GM19035 (cell line): ENCODE measurements at regions not wholly inside any gene's neighbourhood (a gene's known extent, or its start where the extent isn't known, plus 50 kb on each side); places are given as distances from the start of the nearest gene placed in this dataset.
"Not testable (repeated sequence)": the region's sequence is repeated elsewhere in the genome, so short reads cannot be mapped to it uniquely, and the experiment has no call there.

Experiments used
- ATAC-seq: cut with Tn5 transposase; IDR thresholded peaks from one replicate; pipeline ENCODE4 v1.9.1; 2021; ENCODE audit not compliant: unreplicated experiment

DNA sequence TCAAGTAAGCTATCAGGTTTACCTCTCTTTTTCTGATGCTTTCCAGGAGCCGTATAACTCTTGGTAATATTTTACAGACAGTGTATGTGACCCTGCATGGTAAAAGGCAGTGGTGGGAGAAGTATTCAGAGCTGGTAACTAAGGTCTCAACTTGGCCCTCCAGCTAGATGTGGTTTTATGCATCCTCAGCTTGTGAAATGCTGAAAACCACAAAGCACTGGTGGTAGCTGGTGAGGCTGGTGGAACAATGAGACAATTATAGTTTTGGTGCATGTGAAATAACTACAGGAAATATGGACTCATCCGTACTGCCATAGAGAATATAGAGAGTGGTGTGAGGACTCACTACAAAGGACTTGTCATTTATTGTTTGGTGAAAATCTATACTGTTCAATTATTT lies 383.0 kb upstream of the PCDH15 start:
- ATAC-seq = no peak

GRCh38 chr10:55180357-55180756 lies 379.3 kb upstream of the PCDH15 start:
- ATAC-seq = no peak

DNA sequence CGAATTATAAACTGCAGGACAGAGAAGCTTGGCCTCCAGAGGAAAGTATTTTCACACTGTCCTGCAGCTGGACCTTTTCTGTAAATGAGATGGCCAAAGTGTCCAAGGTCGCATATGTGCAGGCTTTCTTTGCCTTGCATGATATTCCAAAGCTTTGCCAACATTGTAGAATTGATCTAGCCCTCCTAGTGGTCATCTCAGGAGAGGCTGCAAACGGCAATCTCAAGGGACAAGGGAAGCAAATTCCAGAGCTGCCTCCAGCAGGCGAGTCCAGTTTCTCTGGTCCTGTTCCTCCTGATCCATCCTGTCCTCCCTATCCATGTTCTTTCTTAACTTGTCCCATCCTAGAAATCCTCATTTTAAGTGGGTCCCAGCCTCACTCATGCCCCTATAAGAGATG lies 373.4 kb upstream of the PCDH15 start:
- no peak for ATAC-seq

DNA sequence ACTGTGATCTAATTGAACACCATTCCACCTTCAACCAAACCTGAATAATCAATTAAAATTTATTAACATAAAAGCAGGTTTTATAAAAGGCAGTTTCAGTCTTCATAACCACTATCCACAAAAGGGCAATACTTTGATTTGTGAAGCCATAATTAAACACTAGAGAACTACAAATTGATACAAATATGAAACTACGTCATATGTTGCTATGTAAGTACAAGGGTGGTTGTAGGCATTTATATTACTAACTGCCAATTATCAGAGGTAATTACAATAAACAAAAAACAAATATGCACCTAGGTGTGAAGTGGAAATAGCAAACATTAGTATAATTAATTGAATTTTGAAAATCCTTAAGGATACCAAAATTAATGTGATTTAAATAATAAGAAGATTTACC lies 368.5 kb upstream of the PCDH15 start:
- no peak for ATAC-seq

DNA sequence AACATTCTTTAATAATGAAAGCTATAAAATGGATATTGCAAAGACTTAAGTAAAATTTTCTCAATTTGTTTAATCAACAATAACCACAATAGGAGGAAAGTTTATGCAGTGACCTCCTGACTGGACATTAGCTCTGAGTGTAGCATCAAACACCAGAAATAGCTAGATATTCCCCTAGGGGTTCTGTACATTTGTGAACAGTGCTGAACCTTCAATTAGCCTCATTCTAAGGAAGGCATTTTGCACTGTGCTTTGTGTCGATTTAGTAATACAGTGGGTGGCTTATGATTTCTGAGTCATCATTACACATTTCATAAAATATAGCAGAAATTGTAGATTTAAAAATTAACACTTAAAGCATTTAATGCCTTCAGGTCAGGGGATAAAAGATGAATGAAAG lies 367.3 kb upstream of the PCDH15 start:
- ATAC-seq = no peak

DNA sequence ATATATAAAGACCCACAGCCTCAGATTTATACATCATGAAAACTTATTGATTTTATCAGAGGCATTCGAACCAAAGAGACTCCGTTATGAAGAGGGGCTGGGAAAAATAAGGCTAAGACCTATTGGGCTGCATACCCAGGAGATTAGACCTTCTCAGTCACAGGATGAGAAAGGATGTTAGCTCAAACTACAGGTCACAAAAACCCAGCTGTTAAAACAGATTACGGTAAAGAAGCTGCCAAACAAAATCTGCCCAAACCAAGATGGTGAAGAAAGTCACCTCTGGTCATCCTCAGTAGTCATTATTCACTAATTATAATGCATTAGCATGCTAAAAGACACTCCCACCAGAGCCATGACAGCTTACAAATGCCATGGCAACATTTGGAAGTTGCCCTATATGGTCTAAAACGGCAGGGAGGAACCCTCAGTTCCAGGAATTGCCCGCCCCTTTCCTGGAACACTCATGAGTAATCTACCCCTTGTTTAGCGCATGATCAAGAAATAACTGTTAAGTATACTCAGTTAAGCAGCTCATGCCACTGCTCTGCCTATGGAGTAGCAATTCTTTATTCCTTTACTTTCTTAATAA lies 362.5 kb upstream of the PCDH15 start:
- no peak for ATAC-seq

GRCh38 chr10:55162321-55162720 lies 361.3 kb upstream of the PCDH15 start:
- not testable (repeated sequence) for ATAC-seq

DNA sequence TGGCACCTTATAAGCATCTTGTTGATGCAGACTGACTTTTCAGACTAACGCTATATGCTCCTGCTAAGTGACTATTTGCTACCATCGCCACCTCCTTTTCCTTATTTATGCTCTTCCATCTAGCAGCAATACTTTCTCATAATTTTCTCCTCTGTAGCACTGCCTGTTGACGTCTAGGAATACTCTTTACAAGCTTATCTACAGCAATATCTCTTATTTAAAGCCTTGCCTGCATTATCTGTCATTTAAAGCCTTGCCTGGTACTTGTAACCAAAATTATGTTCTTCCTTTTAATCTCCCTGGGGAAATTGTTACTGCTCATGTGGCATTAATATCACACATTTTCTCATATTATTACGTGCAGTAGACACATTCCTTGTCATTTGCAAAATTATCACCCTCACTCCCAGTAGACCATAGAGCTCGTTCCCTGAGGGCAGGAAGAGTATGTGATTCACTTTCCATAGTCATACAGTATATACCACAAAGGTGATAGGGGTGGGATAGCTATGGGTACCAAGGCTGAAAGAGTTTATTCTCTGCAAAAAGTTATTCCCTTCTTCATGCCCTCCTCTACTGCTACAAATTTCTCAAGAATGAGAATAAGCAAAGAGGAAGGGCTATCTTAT lies 359.7 kb upstream of the PCDH15 start:
- ATAC-seq = no peak

- no peak for ATAC-seq
Observed at GRCh38 chr10:55158633-55159032, 357.6 kb upstream of the PCDH15 start.

GRCh38 chr10:55146032-55146431 lies 345.0 kb upstream of the PCDH15 start:
- no peak for ATAC-seq

- no peak for ATAC-seq
Observed at GRCh38 chr10:55144001-55144400, 343.0 kb upstream of the PCDH15 start.

- ATAC-seq = no peak
Observed at GRCh38 chr10:55141892-55142291, 340.9 kb upstream of the PCDH15 start.

GRCh38 chr10:55137063-55137462 lies 336.0 kb upstream of the PCDH15 start:
- no peak for ATAC-seq

- ATAC-seq = no peak
Observed at GRCh38 chr10:55104738-55105137, 303.7 kb upstream of the PCDH15 start.

DNA sequence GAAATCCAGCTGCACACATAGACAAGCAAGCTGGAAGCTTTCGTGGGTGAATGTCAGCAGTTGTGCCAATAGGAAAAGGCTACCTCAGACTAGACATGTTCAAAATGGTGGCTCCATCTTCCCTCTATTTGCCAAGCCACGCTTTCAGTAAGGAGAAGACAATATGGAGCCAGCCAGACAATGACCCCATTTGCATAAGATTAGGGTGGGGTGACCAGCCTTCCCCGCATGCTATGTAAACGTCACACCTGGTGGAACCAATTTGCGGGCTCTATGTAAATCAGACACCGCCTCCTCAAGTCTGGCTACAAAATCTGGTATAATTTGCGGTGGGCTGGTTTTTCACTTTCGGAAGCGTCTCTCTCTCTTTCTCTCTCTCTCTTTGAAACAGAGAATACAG lies 297.4 kb upstream of the PCDH15 start:
- no peak for ATAC-seq

DNA sequence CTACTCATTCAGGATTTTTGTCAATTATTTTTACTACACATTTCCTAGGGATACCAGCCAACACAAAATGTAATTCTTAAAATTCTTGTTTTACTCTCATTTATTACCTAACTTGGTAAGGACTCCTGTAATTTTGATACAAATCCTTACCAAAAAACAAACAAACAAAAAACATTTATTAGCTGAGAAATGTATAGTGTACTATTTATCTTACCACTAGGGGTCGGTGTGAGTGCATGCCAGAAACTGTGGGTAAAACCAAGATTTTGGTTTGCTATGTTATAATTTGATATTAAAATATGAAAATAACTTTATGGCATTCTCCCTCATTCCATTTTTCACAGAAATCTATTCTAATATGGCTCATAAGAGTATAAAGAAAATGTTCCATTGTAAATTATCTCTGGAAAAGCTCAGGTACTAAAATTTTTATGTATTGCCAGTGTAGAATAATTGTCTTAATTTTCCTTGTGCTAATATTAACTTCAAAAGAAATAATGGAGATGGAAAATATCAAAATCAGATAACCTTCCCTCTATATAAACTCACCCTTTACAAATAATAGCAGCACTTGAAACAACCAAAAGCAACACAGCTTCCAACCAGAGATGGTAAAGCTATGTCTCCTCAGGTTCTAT lies 290.8 kb upstream of the PCDH15 start:
- peak; percentile 58 for ATAC-seq

GRCh38 chr10:55078121-55078520 lies 277.1 kb upstream of the PCDH15 start:
- ATAC-seq = no peak

- no peak for ATAC-seq
Observed at GRCh38 chr10:55065185-55065584, 264.2 kb upstream of the PCDH15 start.

- ATAC-seq = no peak
Observed at GRCh38 chr10:55063811-55064210, 262.8 kb upstream of the PCDH15 start.

GRCh38 chr10:55062349-55062748 lies 261.3 kb upstream of the PCDH15 start:
- ATAC-seq = no peak

- no peak for ATAC-seq
Observed at GRCh38 chr10:55058800-55059199, 257.8 kb upstream of the PCDH15 start.

GRCh38 chr10:55051515-55051914 lies 250.5 kb upstream of the PCDH15 start:
- no peak for ATAC-seq
